Tibial nerve (tissue), 4 donors: ENCODE measurements at regions not wholly inside any gene's neighbourhood (a gene's known extent, or its start where the extent isn't known, plus 50 kb on each side); places are given as distances from the start of the nearest gene placed in this dataset.

Experiments used
- DNase-seq, 2 donors: peaks; one replicate each; pipeline ENCODE4 v3.0.0-alpha.2; 2019; ENCODE audit warnings: low spot score in 2 of 2
- H3K27ac ChIP-seq, 4 donors: fragments of 200-600 bp; sonication (generic) in 3 of 4; one replicate each; pipeline ENCODE4 v1.5.1; 2017 to 2019; ENCODE audit warnings: mild to moderate bottlenecking in 1 of 4
- H3K27me3 ChIP-seq, 2 donors: fragments of 200-600 bp; sonication (generic) in 1 of 2; one replicate each; pipeline versions ENCODE4 v1.5.1 to v1.6.0; 2017 to 2019
- H3K36me3 ChIP-seq, 3 donors: fragments of 200-600 bp; sonication (generic); one replicate each; pipeline ENCODE4 v1.5.1; 2018 to 2019
- H3K4me1 ChIP-seq, 4 donors: fragments of 200-600 bp; sonication (generic) in 3 of 4; one replicate each; pipeline ENCODE4 v1.5.1; 2017 to 2019
- H3K4me3 ChIP-seq, 4 donors: fragments of 200-600 bp; sonication (generic) in 3 of 4; one replicate each; pipeline ENCODE4 v1.5.1; 2017 to 2019; ENCODE audit warnings: mild to moderate bottlenecking in 1 of 4, moderate library complexity in 1 of 4
- H3K9me3 ChIP-seq, 4 donors: fragments of 200-600 bp; sonication (generic) in 3 of 4; one replicate each; pipeline ENCODE4 v1.5.1; 2017 to 2019
- CTCF ChIP-seq, 5 experiments: fragments of 200-600 bp in 3 of 5; fragments of 450-650 bp in 2 of 5; sonication (generic) in 3 of 5; IDR thresholded peaks; one replicate each; pipeline ENCODE4 v1.5.1; 2016 to 2019; ENCODE audit warnings: antibody characterized with exemption in 5 of 5, mild to moderate bottlenecking in 3 of 5, moderate library complexity in 2 of 5
- EP300 ChIP-seq, 2 donors: sonication (generic); formaldehyde crosslinking; IDR thresholded peaks; one replicate each; pipeline ENCODE4 v1.6.1; 2017; ENCODE audit warnings: antibody characterized with exemption in 2 of 2, mild to moderate bottlenecking in 1 of 2
- POLR2A ChIP-seq, 2 donors: fragments of 450-650 bp; IDR thresholded peaks; one replicate each; pipeline ENCODE4 v1.6.1; 2017; ENCODE audit warnings: antibody characterized with exemption in 2 of 2, mild to moderate bottlenecking in 2 of 2, moderate library complexity in 2 of 2
- WGBS, 2 donors: methylation state at CpG; one replicate each; pipeline ENCODE4 v1.1.5; 2018; 5-methylcytosine and 5-hydroxymethylcytosine counted together

GRCh38 chrX:45775468-45775867 is 574.8 kb upstream of the DIPK2B start:
- H3K36me3 ChIP-seq, result no peaks in the 10 kb centered on the region
- peaks cover 0 to 6% of the 10 kb centered on the region in 2 donors for H3K27me3 ChIP-seq
- H3K9me3 ChIP-seq, result no peaks in the 10 kb centered on the region
- DNase-seq, result no peak
- 44 to 51% methylated on average over 2 of the region's 2 CpGs for WGBS, 2 donors
- no peak overlapping the region for H3K4me3 ChIP-seq
- H3K4me1 ChIP-seq, result peaks cover 0 to 22% (median 0%) of the 10 kb centered on the region in 4 donors
- H3K27ac ChIP-seq, result peak overlapping the region in 2 of 4 donors; percentile 4 to 67
- TF ChIP-seq POLR2A (IDR thresholded peaks at IDR 0.05), result no peak
- no peak for TF ChIP-seq EP300 (IDR thresholded peaks at IDR 0.05)
- no peak for TF ChIP-seq CTCF (IDR thresholded peaks at IDR 0.05)

GRCh38 chrX:45774961-45775360 is 574.3 kb upstream of the DIPK2B start:
- WGBS, 2 donors, result 26 to 54% methylated on average over 5 of the region's 5 CpGs

GRCh38 chrX:45773572-45773971 is 572.9 kb upstream of the DIPK2B start:
- Histone ChIP-seq H3K4me3 (no peak overlapping the region), H3K9me3 (no peaks in the 10 kb centered on the region), H3K36me3 (no peaks in the 10 kb centered on the region), H3K27ac (peak overlapping the region in 1 of 4 donors; percentile 52), H3K4me1 (peaks cover 0 to 22% (median 0%) of the 10 kb centered on the region in 4 donors), H3K27me3 (peaks cover 0 to 11% of the 10 kb centered on the region in 2 donors)
- 79 to 86% methylated on average over 4 of the region's 4 CpGs for WGBS, 2 donors
- no peak for DNase-seq
- TF ChIP-seq EP300 (IDR thresholded peaks at IDR 0.05), result no peak
- no peak for TF ChIP-seq CTCF (IDR thresholded peaks at IDR 0.05)
- no peak for TF ChIP-seq POLR2A (IDR thresholded peaks at IDR 0.05)

More at GRCh38 chrX:45774961-45775360, 574.3 kb upstream of the DIPK2B start:
- H3K4me1 ChIP-seq, result peaks cover 0 to 22% (median 0%) of the 10 kb centered on the region in 4 donors
- H3K27ac ChIP-seq, result peak overlapping the region in 3 of 4 donors; percentile 23 to 67 (median 26)
- peaks cover 0 to 11% of the 10 kb centered on the region in 2 donors for H3K27me3 ChIP-seq
- H3K36me3 ChIP-seq, result no peaks in the 10 kb centered on the region
- no peak overlapping the region for H3K4me3 ChIP-seq
- no peak for DNase-seq
- no peak for TF ChIP-seq POLR2A (IDR thresholded peaks at IDR 0.05)
- TF ChIP-seq EP300 (IDR thresholded peaks at IDR 0.05), result no peak
- no peak for TF ChIP-seq CTCF (IDR thresholded peaks at IDR 0.05)
- no peaks in the 10 kb centered on the region for H3K9me3 ChIP-seq

- H3K36me3 ChIP-seq, result no peaks in the 10 kb centered on the region
- no peaks in the 10 kb centered on the region for H3K9me3 ChIP-seq
- H3K4me3 ChIP-seq, result peak overlapping the region in 2 of 4 donors; percentile 40 to 52
- 39 to 43% methylated on average over 7 of the region's 7 CpGs for WGBS, 2 donors
- H3K27me3 ChIP-seq, result peaks cover 0 to 11% of the 10 kb centered on the region in 2 donors
- peaks cover 0 to 22% (median 0%) of the 10 kb centered on the region in 4 donors for H3K4me1 ChIP-seq
- no peak for TF ChIP-seq EP300 (IDR thresholded peaks at IDR 0.05)
- no peak for TF ChIP-seq CTCF (IDR thresholded peaks at IDR 0.05)
- no peak for TF ChIP-seq POLR2A (IDR thresholded peaks at IDR 0.05)
- H3K27ac ChIP-seq, result peak overlapping the region in 3 of 4 donors; percentile 78 to 93 (median 87)
- no peak for DNase-seq
Measured at GRCh38 chrX:45771560-45772340, 571.1 kb upstream of the DIPK2B start.

- H3K36me3 ChIP-seq, result no peaks in the 10 kb centered on the region
- H3K27ac ChIP-seq, result peak overlapping the region in 3 of 4 donors; percentile 78 to 93 (median 87)
- WGBS, 2 donors, result 29 to 34% methylated on average over 6 of the region's 6 CpGs
- peaks cover 0 to 22% (median 0%) of the 10 kb centered on the region in 4 donors for H3K4me1 ChIP-seq
- H3K9me3 ChIP-seq, result no peaks in the 10 kb centered on the region
- H3K27me3 ChIP-seq, result peaks cover 0 to 11% of the 10 kb centered on the region in 2 donors
- no peak for DNase-seq
- peak overlapping the region in 2 of 4 donors; percentile 40 to 52 for H3K4me3 ChIP-seq
- TF ChIP-seq EP300 (IDR thresholded peaks at IDR 0.05) (no peak), CTCF (IDR thresholded peaks at IDR 0.05) (no peak), POLR2A (IDR thresholded peaks at IDR 0.05) (no peak)
Measured at GRCh38 chrX:45771114-45771513, 570.4 kb upstream of the DIPK2B start.
